Mesenchymal stem cell (in vitro differentiated cells and primary cell): ENCODE measurements at regions not wholly inside any gene's neighbourhood (a gene's known extent, or its start where the extent isn't known, plus 50 kb on each side); places are given as distances from the start of the nearest gene placed in this dataset.
"Not testable (repeated sequence)": the region's sequence is repeated elsewhere in the genome, so short reads cannot be mapped to it uniquely, and the experiment has no call there.

Experiments
- DNase-seq: peaks from one replicate; pipeline ENCODE4 v3.0.0-alpha.2; 2013
- H2AFZ ChIP-seq: one replicate; pipeline ENCODE4 v1.6.1; 2013; ENCODE audit warnings: low read depth, mild to moderate bottlenecking, control low read depth, inconsistent platforms, low read length, moderate library complexity
- H2AK5ac ChIP-seq: 2 replicates; pipeline ENCODE4 v1.6.1; 2013; ENCODE audit warnings: low read length, moderate library complexity, mild to moderate bottlenecking, inconsistent platforms; ENCODE audit not compliant: severe bottlenecking
- H2BK120ac ChIP-seq: one replicate; pipeline ENCODE4 v1.6.1; 2013; ENCODE audit warnings: low read depth, mild to moderate bottlenecking, inconsistent platforms, low read length, moderate library complexity
- H2BK12ac ChIP-seq, 2 experiments: one replicate each; pipeline ENCODE4 v1.6.1; 2013; ENCODE audit warnings: inconsistent platforms in 2 of 2, low read length in 2 of 2, mild to moderate bottlenecking in 2 of 2, moderate library complexity in 2 of 2, control low read depth in 1 of 2
- H2BK15ac ChIP-seq: one replicate; pipeline ENCODE4 v1.6.1; 2013; ENCODE audit warnings: mild to moderate bottlenecking, low read depth, inconsistent platforms; ENCODE audit not compliant: poor library complexity, severe bottlenecking
- H2BK5ac ChIP-seq: 2 replicates; pipeline ENCODE4 v1.6.1; 2013; ENCODE audit warnings: low read depth, mild to moderate bottlenecking, low read length, control low read depth, inconsistent platforms; ENCODE audit not compliant: poor library complexity, severe bottlenecking
- H3K14ac ChIP-seq, 2 experiments: one replicate each; pipeline ENCODE4 v1.6.1; 2013; ENCODE audit warnings: inconsistent platforms in 2 of 2, low read length in 2 of 2, control low read depth in 1 of 2, mild to moderate bottlenecking in 1 of 2, moderate library complexity in 1 of 2
- H3K18ac ChIP-seq, 2 experiments: one replicate each; pipeline ENCODE4 v1.6.1; 2013; ENCODE audit warnings: inconsistent platforms in 2 of 2, low read length in 2 of 2, control low read depth in 1 of 2, low read depth in 1 of 2, mild to moderate bottlenecking in 1 of 2
- H3K23ac ChIP-seq, 2 experiments: one replicate each; pipeline ENCODE4 v1.6.1; 2013; ENCODE audit warnings: inconsistent platforms in 2 of 2, low read length in 2 of 2, mild to moderate bottlenecking in 2 of 2, moderate library complexity in 2 of 2, control low read depth in 1 of 2
- H3K27ac ChIP-seq: 2 replicates; pipeline ENCODE4 v1.5.1; 2013; ENCODE audit warnings: mild to moderate bottlenecking, moderate library complexity, low read length, control low read depth, inconsistent platforms; ENCODE audit not compliant: poor library complexity, severe bottlenecking
- H3K27me3 ChIP-seq, 2 experiments: 2 replicates each; pipeline versions ENCODE4 v1.6.1 to v1.7.0; 2013; ENCODE audit warnings: low read length in 2 of 2, mild to moderate bottlenecking in 2 of 2, moderate library complexity in 2 of 2, control low read depth in 1 of 2, inconsistent platforms in 1 of 2; ENCODE audit not compliant: control insufficient read depth in 1 of 2, insufficient read depth in 1 of 2
- H3K36me3 ChIP-seq, 2 experiments: 2 replicates each; pipeline versions ENCODE4 v1.6.1 to v1.7.0; 2013; ENCODE audit warnings: low read length in 2 of 2, control low read depth in 1 of 2, inconsistent platforms in 1 of 2, low read depth in 1 of 2, mild to moderate bottlenecking in 1 of 2; ENCODE audit not compliant: insufficient read depth in 2 of 2, control insufficient read depth in 1 of 2
- H3K4ac ChIP-seq, 2 experiments: one replicate each; pipeline ENCODE4 v1.6.1; 2013; ENCODE audit warnings: inconsistent platforms in 2 of 2, low read length in 2 of 2, mild to moderate bottlenecking in 2 of 2, moderate library complexity in 2 of 2, control low read depth in 1 of 2, low read depth in 1 of 2
- H3K4me1 ChIP-seq: 2 replicates; pipeline ENCODE4 v1.6.1; 2013; ENCODE audit warnings: low read depth, low read length, control low read depth; ENCODE audit not compliant: control insufficient read depth, insufficient read depth
- H3K4me2 ChIP-seq: 2 replicates; pipeline ENCODE4 v1.6.1; 2013; ENCODE audit warnings: low read length, mild to moderate bottlenecking, inconsistent platforms; ENCODE audit not compliant: poor library complexity, severe bottlenecking
- H3K4me3 ChIP-seq, 2 experiments: 2 replicates each; pipeline versions ENCODE4 v1.5.1 to v1.7.0; 2013; ENCODE audit warnings: low read length in 2 of 2, mild to moderate bottlenecking in 2 of 2, control low read depth in 1 of 2, low read depth in 1 of 2; ENCODE audit not compliant: insufficient read depth in 1 of 2
- H3K79me1 ChIP-seq: replicated peaks from 2 replicates; pipeline ENCODE4 v1.6.1; 2013; ENCODE audit warnings: mild to moderate bottlenecking, control low read depth, low read length, inconsistent platforms; ENCODE audit not compliant: poor library complexity, severe bottlenecking
- H3K9ac ChIP-seq: 2 replicates; pipeline ENCODE4 v1.7.0; 2013; ENCODE audit warnings: mild to moderate bottlenecking, low read length, moderate library complexity
- H3K9me3 ChIP-seq: 2 replicates; pipeline ENCODE4 v1.7.0; 2013; ENCODE audit warnings: mild to moderate bottlenecking, low read length; ENCODE audit not compliant: control insufficient read depth
- H4K8ac ChIP-seq: one replicate; pipeline ENCODE4 v1.6.1; 2013; ENCODE audit warnings: inconsistent platforms, mild to moderate bottlenecking, low read length, moderate library complexity
- H4K91ac ChIP-seq: one replicate; pipeline ENCODE4 v1.6.1; 2013; ENCODE audit warnings: mild to moderate bottlenecking, low read length, inconsistent platforms
- WGBS: methylation state at CpG from one replicate; pipeline ENCODE4 v1.1.7; 2013; ENCODE audit warnings: mixed read lengths; 5-methylcytosine and 5-hydroxymethylcytosine counted together

DNA sequence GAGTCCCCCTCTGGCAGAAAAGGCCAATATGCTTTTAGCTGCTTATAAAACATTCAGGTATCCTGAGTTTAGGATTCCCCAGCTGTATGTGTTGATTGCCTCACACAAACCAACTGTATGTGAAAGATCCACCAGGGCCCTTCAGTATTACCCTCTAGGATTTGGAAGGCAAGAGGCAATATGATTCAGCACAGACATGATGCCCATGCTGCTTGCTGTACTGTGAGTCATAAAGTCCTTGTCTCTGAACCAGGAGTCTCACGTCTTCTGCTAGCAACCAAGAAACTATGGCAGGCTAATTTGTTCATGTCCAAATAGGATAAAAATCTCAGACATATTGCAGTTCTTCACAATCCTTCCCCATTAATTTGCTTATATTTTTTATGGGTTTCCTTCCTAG is 789.2 kb upstream of the SLC35B3 start:
- H2BK120ac ChIP-seq: no peak overlapping the region
- no peak overlapping the region for H2AK5ac ChIP-seq

DNA sequence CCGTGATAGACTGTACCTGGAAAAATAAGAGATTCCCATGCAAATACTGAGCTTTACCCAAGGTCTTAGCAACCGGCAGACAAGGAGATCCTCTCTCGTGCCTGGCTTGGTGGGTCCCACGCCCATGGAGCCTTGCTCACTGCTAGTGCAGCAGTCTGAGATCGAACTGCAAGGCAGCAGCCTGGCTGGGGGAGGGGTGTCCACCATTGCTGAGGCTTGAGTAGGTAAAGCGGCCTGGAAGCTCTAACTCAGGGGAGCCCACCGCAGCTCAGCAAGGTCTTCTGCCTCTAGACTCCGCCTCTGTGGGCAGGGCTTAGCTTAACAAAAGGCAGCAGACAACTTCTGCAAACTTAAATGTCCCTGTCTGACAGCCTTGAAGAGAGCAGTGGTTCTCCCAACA is 778.4 kb upstream of the SLC35B3 start:
- not testable (repeated sequence) for H3K18ac ChIP-seq, H3K79me1 ChIP-seq, H3K27me3 ChIP-seq, H3K9me3 ChIP-seq, H4K8ac ChIP-seq, H3K36me3 ChIP-seq, H2BK12ac ChIP-seq, H2BK120ac ChIP-seq, H3K4ac ChIP-seq, H2AFZ ChIP-seq, H3K9ac ChIP-seq, DNase-seq, H2AK5ac ChIP-seq, H2BK5ac ChIP-seq, H2BK15ac ChIP-seq, H3K27ac ChIP-seq, H3K4me2 ChIP-seq, H3K4me3 ChIP-seq, H3K14ac ChIP-seq, H4K91ac ChIP-seq, H3K23ac ChIP-seq, H3K4me1 ChIP-seq
- 70% methylated on average over 8 of the region's 8 CpGs for whole genome bisulfite sequencing

More for the DNA sequence above, 789.2 kb upstream of the SLC35B3 start:
- H3K4ac ChIP-seq: no peak overlapping the region
- no peak overlapping the region for H2BK12ac ChIP-seq
- H3K14ac ChIP-seq: no peak overlapping the region
- H3K4me2 ChIP-seq: no peak overlapping the region
- no peaks in the 10 kb centered on the region for H3K27me3 ChIP-seq
- H3K9ac ChIP-seq: no peak overlapping the region
- no peak overlapping the region for H2AFZ ChIP-seq
- peaks cover 6% of the 10 kb centered on the region for H3K9me3 ChIP-seq
- no peaks in the 10 kb centered on the region for H3K79me1 ChIP-seq
- no peak overlapping the region for H4K8ac ChIP-seq
- WGBS: 44% methylated on average over 1 of the region's 1 CpG
- no peaks in the 10 kb centered on the region for H3K36me3 ChIP-seq
- no peak overlapping the region for H3K23ac ChIP-seq
- no peak overlapping the region for H3K18ac ChIP-seq
- H4K91ac ChIP-seq: no peak overlapping the region
- H2BK15ac ChIP-seq: no peak overlapping the region
- H3K4me3 ChIP-seq: no peak overlapping the region
- H3K4me1 ChIP-seq: no peaks in the 10 kb centered on the region
- H3K27ac ChIP-seq: no peak overlapping the region
- no peak overlapping the region for H2BK5ac ChIP-seq
- DNase-seq: no peak

DNA sequence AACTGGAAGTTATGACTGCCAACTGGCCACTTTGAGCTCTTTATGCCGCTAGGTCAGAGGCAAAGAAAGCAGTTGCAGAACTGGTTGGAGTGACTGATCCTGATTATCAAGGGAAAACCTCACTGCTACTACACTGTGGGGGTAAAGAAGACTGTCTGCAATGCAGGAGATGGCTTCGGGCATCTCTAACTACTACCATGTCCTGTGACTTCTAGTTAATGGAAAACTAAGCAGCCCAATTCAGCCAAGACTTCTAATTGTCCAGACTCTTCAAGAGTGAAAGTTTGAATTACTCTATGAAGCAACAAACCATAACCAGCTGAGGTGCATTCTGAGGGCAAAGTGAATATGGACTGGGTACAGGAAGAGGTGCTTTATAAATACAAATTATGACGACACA is 773.6 kb upstream of the SLC35B3 start:
- Histone ChIP-seq H2BK12ac (peak overlapping the region in 1 of 2 experiments; percentile 39), H3K14ac (no peak overlapping the region), H4K8ac (no peak overlapping the region), H2AFZ (no peak overlapping the region), H3K4me1 (peaks cover 2% of the 10 kb centered on the region), H2BK120ac (no peak overlapping the region), H3K27ac (peak overlapping the region; percentile 36), H3K18ac (no peak overlapping the region), H3K9ac (no peak overlapping the region), H2AK5ac (no peak overlapping the region), H3K4me2 (no peak overlapping the region), H4K91ac (no peak overlapping the region), H2BK5ac (no peak overlapping the region), H3K23ac (no peak overlapping the region), H3K4ac (no peak overlapping the region), H3K9me3 (peaks cover 13% of the 10 kb centered on the region), H3K36me3 (no peaks in the 10 kb centered on the region), H3K4me3 (no peak overlapping the region), H3K27me3 (no peaks in the 10 kb centered on the region), H3K79me1 (no peaks in the 10 kb centered on the region), H2BK15ac (no peak overlapping the region)
- WGBS: 83% methylated on average over 2 of the region's 3 CpGs
- no peak for DNase-seq

DNA sequence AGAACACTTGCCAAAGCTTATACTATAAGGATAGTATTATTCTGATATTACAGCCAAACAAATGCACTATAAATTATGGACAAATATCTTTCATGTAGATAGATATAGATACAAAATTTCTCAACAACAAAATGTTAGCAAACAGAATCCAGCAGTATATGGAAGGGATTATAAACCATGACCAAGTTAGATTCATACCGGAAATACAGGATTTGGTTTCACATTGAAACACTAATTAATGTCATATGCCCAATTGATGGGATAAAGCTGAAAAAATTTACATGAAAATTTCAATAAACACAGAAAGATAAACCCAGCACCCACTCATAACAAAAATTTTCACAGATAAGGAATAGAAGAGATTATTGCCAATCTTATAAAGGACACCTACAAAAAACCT is 770.3 kb upstream of the SLC35B3 start:
- Histone ChIP-seq H3K27me3 (no peaks in the 10 kb centered on the region), H3K9ac (no peak overlapping the region), H3K79me1 (no peaks in the 10 kb centered on the region), H4K8ac (no peak overlapping the region), H2BK15ac (no peak overlapping the region), H2AK5ac (no peak overlapping the region), H3K14ac (no peak overlapping the region), H3K27ac (no peak overlapping the region), H3K4me3 (no peak overlapping the region), H2BK120ac (no peak overlapping the region), H2AFZ (no peak overlapping the region), H2BK5ac (no peak overlapping the region), H3K23ac (no peak overlapping the region), H3K36me3 (no peaks in the 10 kb centered on the region), H2BK12ac (no peak overlapping the region), H3K4me2 (no peak overlapping the region), H4K91ac (no peak overlapping the region), H3K9me3 (peaks cover 13% of the 10 kb centered on the region), H3K4me1 (peaks cover 2% of the 10 kb centered on the region), H3K4ac (no peak overlapping the region), H3K18ac (no peak overlapping the region)
- WGBS: no CpG with 5 or more reads among the region's 1 CpG
- no peak for DNase-seq
